HL-60 (cell line): ENCODE measurements at regions not wholly inside any gene's neighbourhood (a gene's known extent, or its start where the extent isn't known, plus 50 kb on each side); places are given as distances from the start of the nearest gene placed in this dataset.

Experiments used
- POLR2AphosphoS5 ChIP-seq: IDR thresholded peaks from 2 replicates; pipeline ENCODE4 v1.6.1; 2012; ENCODE audit warnings: low read depth
- TF ChIP-seq, protein P1 (sequence below): IDR thresholded peaks from one replicate; pipeline ENCODE4 v1.5.1; 2011; ENCODE audit warnings: low read length, control low read depth, inconsistent platforms; ENCODE audit not compliant: insufficient read depth

GRCh38 chr22:19599004-19599403 lies 74.8 kb upstream of the CLDN5 start:
- no peak for TF ChIP-seq POLR2AphosphoS5
- TF ChIP-seq, protein P1, sequence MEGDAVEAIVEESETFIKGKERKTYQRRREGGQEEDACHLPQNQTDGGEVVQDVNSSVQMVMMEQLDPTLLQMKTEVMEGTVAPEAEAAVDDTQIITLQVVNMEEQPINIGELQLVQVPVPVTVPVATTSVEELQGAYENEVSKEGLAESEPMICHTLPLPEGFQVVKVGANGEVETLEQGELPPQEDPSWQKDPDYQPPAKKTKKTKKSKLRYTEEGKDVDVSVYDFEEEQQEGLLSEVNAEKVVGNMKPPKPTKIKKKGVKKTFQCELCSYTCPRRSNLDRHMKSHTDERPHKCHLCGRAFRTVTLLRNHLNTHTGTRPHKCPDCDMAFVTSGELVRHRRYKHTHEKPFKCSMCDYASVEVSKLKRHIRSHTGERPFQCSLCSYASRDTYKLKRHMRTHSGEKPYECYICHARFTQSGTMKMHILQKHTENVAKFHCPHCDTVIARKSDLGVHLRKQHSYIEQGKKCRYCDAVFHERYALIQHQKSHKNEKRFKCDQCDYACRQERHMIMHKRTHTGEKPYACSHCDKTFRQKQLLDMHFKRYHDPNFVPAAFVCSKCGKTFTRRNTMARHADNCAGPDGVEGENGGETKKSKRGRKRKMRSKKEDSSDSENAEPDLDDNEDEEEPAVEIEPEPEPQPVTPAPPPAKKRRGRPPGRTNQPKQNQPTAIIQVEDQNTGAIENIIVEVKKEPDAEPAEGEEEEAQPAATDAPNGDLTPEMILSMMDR, result no peak
